ENCODE measurements at regions not wholly inside any gene's neighbourhood (a gene's known extent, or its start where the extent isn't known, plus 50 kb on each side); places are given as distances from the start of the nearest gene placed in this dataset.

DNA sequence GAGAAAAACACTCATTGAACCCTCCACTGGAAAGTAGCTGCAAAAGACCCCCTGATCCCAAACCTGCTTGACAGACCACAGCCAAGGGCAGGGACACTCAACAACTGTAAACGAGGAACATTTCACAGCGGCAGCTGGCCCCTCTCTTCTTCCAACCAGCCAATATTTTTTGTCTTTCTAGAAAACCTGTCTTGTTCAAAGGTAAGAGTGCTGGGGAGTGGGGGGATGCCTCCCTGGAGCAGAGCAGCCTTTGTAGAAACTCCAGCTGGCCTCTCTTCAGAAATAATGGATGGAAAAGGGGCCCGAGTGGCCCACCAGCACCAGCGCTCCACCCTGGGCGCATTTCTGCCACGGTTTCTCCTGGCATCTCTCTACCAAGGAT is 384.0 kb downstream of the RRAGC start:
- no peak overlapping the region for H3K27ac ChIP-seq
- TF ChIP-seq, protein P1, sequence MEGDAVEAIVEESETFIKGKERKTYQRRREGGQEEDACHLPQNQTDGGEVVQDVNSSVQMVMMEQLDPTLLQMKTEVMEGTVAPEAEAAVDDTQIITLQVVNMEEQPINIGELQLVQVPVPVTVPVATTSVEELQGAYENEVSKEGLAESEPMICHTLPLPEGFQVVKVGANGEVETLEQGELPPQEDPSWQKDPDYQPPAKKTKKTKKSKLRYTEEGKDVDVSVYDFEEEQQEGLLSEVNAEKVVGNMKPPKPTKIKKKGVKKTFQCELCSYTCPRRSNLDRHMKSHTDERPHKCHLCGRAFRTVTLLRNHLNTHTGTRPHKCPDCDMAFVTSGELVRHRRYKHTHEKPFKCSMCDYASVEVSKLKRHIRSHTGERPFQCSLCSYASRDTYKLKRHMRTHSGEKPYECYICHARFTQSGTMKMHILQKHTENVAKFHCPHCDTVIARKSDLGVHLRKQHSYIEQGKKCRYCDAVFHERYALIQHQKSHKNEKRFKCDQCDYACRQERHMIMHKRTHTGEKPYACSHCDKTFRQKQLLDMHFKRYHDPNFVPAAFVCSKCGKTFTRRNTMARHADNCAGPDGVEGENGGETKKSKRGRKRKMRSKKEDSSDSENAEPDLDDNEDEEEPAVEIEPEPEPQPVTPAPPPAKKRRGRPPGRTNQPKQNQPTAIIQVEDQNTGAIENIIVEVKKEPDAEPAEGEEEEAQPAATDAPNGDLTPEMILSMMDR (conservative IDR thresholded peaks at IDR 0.05): no peak
- no peak for TF ChIP-seq ZFX (IDR thresholded peaks at IDR 0.05)

DNA sequence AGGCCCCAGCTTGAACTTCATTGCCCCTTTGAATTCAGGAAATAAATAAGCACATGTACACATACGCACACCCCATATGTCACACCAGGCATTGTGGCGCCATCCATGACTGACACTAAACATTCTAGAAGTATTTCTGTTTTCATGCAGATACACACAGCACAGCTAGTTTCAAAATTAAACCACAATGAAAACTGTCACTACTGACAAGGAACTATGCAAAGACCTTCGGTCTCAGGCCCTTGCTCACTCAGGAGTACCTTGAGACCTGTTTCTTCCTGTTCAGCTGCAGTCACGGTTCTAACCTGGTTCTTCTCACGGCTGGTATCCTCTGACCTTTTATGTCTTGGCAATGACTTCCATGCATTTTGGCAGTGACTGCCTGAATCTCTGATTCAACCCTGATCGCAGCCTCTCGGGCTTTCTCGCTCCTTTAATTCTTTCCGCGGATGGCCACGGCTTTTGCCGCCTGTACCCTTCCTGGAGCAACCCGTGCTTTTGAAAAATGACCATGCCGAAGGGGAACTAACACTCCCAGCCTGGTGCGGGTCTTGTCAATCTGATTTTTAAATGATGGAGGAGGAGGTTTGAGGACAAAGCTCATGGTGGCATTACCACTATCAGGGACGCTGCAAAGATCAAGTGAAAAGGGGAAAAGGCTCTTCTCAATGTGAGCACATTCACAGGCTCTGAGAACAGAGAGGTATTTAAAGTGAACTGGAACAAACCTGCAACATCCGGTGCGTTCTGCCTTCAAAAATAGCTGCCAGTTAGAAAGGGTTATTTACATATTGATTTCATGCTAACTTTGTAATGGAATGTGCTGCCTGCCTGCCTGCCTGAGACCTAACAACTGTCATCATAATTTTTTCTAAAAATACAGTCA is 384.6 kb downstream of the RRAGC start:
- TF ChIP-seq, protein P1 (conservative IDR thresholded peaks at IDR 0.05): no peak
- no peak for TF ChIP-seq ZFX (IDR thresholded peaks at IDR 0.05)

DNA sequence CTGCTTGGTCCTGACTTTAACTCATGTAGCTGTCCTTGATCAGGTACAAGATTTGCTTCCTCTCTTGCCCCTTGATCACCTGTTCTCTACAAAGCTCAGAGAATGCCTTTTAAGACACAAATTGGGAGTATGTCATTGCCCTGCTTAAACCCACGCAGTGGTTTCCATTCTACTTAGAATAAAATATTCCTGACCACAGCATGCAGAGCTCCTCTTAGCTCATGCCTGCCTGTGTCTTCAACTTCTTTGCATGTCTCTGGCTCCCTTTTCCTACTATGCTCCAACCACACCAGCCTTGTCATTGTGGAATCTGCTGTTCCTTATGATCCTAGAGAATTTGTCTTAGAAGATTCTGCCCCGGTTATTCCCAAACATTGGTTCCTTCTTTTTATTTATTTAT is 393.1 kb downstream of the RRAGC start:
- TF ChIP-seq, protein P1 (conservative IDR thresholded peaks at IDR 0.05): no peak
- TF ChIP-seq ZFX (IDR thresholded peaks at IDR 0.05): no peak
- no peak overlapping the region for H3K27ac ChIP-seq

More for the DNA sequence above, 384.6 kb downstream of the RRAGC start:
- no peak overlapping the region for H3K27ac ChIP-seq

DNA sequence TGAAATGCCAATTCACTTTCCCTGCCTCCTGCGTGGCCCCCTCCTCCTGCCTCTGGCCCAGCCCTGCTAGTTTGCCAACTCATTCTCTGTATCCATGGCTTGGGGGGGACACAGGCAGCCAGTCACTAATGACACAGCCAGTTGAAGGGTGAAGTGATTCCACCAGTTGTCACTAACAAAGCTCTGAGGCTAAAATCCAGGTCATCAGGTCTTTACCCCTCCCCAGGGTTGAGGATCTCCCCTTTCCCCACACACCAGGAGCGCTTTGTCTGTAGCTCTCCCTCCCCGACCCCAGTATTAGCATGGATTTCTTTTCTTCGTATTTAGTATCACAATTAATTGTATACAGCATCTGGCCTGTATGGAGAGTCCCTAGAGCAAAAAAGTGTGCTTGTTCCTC is 394.1 kb downstream of the RRAGC start:
- H3K27ac ChIP-seq: no peak overlapping the region
- TF ChIP-seq, protein P1 (conservative IDR thresholded peaks at IDR 0.05): no peak
- no peak for TF ChIP-seq ZFX (IDR thresholded peaks at IDR 0.05)

DNA sequence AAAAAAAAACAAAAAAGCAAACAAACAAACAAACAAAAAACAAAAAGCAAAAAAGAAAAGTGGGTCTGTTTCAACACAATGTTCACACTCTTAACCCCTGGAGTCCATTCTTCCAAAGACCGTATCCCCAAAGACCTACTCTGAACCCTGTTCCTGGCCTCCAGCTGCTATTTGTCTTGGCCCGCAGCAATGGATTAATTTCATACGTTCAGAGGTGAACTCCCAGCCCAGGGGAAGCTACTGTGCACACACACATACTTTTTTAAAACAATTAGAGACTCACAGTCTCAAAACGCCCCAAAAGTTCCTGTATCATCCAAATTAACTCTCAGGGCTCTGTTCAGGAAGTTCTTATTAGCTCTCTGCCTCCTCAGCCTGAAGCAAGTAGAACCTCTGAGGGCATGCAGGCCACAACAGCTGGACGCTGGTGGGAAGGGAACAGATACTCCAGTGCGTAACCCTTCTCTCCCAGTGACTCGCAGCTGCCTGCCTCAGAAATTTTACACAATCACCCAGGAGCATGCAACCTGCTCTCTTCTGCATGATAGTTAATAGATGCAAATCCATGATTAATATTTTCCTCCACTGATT is 395.4 kb downstream of the RRAGC start:
- no peak overlapping the region for H3K27ac ChIP-seq
- TF ChIP-seq, protein P1 (conservative IDR thresholded peaks at IDR 0.05): no peak
- no peak for TF ChIP-seq ZFX (IDR thresholded peaks at IDR 0.05)

DNA sequence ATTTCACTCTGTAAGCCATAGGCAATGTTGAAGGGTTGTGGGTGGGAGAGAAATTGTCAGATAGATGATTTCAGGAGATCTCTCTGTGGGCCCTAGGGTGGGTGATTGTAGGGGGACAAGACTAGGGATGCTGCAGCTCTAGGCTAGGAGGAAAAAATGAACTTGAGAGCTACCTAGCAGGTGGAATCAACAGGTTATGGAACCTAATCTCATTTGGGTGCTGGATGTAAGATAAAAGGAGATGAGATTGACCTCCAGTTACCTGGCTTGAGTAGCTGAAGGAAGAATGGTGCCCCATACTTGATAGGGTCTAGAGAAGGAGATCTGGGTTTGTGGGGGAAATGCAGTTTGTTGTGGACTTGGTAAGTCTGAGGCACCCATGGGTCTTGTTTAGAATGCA is 396.5 kb downstream of the RRAGC start:
- no peak overlapping the region for H3K27ac ChIP-seq
- TF ChIP-seq, protein P1 (conservative IDR thresholded peaks at IDR 0.05): no peak
- TF ChIP-seq ZFX (IDR thresholded peaks at IDR 0.05): no peak

DNA sequence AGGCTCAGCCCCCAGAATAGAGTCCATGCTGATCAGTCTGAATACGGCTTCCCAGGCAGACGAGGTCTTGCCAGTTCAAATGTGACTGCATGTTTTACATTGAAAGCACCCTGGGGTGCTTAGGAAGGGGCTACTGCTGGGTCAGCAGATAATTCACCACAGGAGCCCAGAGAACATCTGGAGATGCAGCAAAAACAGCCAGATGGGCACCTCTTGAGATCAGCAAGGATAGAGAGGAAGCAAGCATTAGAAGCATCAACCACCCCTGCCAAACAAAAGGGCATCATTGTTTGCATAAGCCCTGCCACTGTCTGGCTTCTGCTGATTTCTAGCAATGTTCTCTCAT is 403.1 kb downstream of the RRAGC start:
- TF ChIP-seq, protein P1 (conservative IDR thresholded peaks at IDR 0.05): no peak
- no peak for TF ChIP-seq ZFX (IDR thresholded peaks at IDR 0.05)

More for the DNA sequence above, 403.1 kb downstream of the RRAGC start:
- H3K27ac ChIP-seq: no peak overlapping the region
